ENCODE measurements at regions not wholly inside any gene's neighbourhood (a gene's known extent, or its start where the extent isn't known, plus 50 kb on each side); places are given as distances from the start of the nearest gene placed in this dataset.
"Not testable (repeated sequence)": the region's sequence is repeated elsewhere in the genome, so short reads cannot be mapped to it uniquely, and the experiment has no call there.

GRCh38 chr11:67727066-67728040 lies 52.9 kb upstream of the ALDH3B2 start:
- H3K27ac ChIP-seq (ENCODE audit: low read depth, low read length) = peak overlapping the region; percentile 61
- H3K4me1 ChIP-seq (ENCODE audit: control insufficient read depth, insufficient read depth, low read length); H3K27me3 ChIP-seq (ENCODE audit: control insufficient read depth, insufficient read depth, low read length); H3K4me3 ChIP-seq (ENCODE audit: low read depth, low read length); H3K36me3 ChIP-seq (ENCODE audit: control insufficient read depth, insufficient read depth, low read length); H3K9ac ChIP-seq (ENCODE audit: low read depth, low read length); H3K9me3 ChIP-seq (ENCODE audit: control insufficient read depth, insufficient read depth, low read length): not testable (repeated sequence)
